HEK293 (cell line): ENCODE measurements at regions not wholly inside any gene's neighbourhood (a gene's known extent, or its start where the extent isn't known, plus 50 kb on each side); places are given as distances from the start of the nearest gene placed in this dataset.
A peak's percentile ranks its signal among the peaks of the same experiment; 100 is the strongest.

Experiments used
- CTCF ChIA-PET: fragments of 350-600 bp; formaldehyde crosslinking; extraction: SDS; loops from one replicate; lab custom pipeline; 2021; ENCODE audit warnings: antibody characterized with exemption; lab: Yijun Ruan, JAX
- POLR2A ChIA-PET: fragments of 300-600 bp; formaldehyde crosslinking; extraction: SDS; loops from one replicate; lab custom pipeline; 2020; ENCODE audit warnings: antibody characterized with exemption, inconsistent platforms; lab: Yijun Ruan, JAX
- H3K27ac ChIP-seq: fragments of 200-500 bp; sonication (Bioruptor generic); 2 replicates; pipeline ENCODE4 v1.5.1; 2014; ENCODE audit warnings: low read depth, low read length, control low read depth, inconsistent platforms; ENCODE audit errors: extremely low read depth
- H3K36me3 ChIP-seq, 2 experiments: fragments of 200-500 bp in 1 of 2; sonication (Bioruptor generic) in 1 of 2; 1 replicate in 1 of 2; 2 replicates in 1 of 2; pipeline ENCODE4 v1.5.1; 2014 to 2017; ENCODE audit warnings: inconsistent platforms in 2 of 2, low read length in 2 of 2; ENCODE audit not compliant: control insufficient read depth in 2 of 2, insufficient read depth in 1 of 2
- H3K4me1 ChIP-seq: fragments of 200-500 bp; sonication (Bioruptor generic); 2 replicates; pipeline ENCODE4 v1.5.1; 2014; ENCODE audit warnings: mild to moderate bottlenecking, low read length, inconsistent platforms; ENCODE audit not compliant: control insufficient read depth, insufficient read depth
- H3K4me3 ChIP-seq: 2 replicates; pipeline ENCODE4 v1.5.1; 2011; ENCODE audit warnings: low read depth, mild to moderate bottlenecking, control low read depth, low read length, moderate library complexity
- H3K9me3 ChIP-seq: fragments of 200-500 bp; sonication (Bioruptor generic); 2 replicates; pipeline ENCODE4 v1.5.1; 2014; ENCODE audit warnings: low read depth, low read length, inconsistent platforms; ENCODE audit not compliant: control insufficient read depth, insufficient read depth
- GLI2 ChIP-seq: fragments of 450-650 bp; formaldehyde crosslinking; IDR thresholded peaks from 2 replicates; pipeline ENCODE4; 2017; ENCODE audit warnings: missing biosample characterization, missing genetic modification characterization, low read depth, borderline replicate concordance
- WT1 ChIP-seq: fragments of 450-650 bp; formaldehyde crosslinking; IDR thresholded peaks from 2 replicates; pipeline ENCODE4 v1.5.1; 2016; ENCODE audit warnings: missing biosample characterization, missing genetic modification characterization
- ZFHX2 ChIP-seq: fragments of 450-650 bp; formaldehyde crosslinking; conservative IDR thresholded peaks from 2 replicates; pipeline ENCODE4 v1.5.1; 2016; ENCODE audit warnings: missing biosample characterization, missing genetic modification characterization
- ZNF112 ChIP-seq: fragments of 450-650 bp; formaldehyde crosslinking; IDR thresholded peaks from 2 replicates; pipeline ENCODE4 v1.5.0; 2017; ENCODE audit warnings: missing biosample characterization, missing genetic modification characterization
- ZNF121 ChIP-seq: fragments of 450-650 bp; formaldehyde crosslinking; IDR thresholded peaks from 2 replicates; pipeline ENCODE4 v1.5.1; 2016; ENCODE audit warnings: missing biosample characterization, missing genetic modification characterization
- ZNF362 ChIP-seq: fragments of 450-650 bp; formaldehyde crosslinking; IDR thresholded peaks from 2 replicates; pipeline ENCODE4 v1.5.1; 2016; ENCODE audit warnings: missing biosample characterization, missing genetic modification characterization
- ZNF426 ChIP-seq: fragments of 450-650 bp; formaldehyde crosslinking; IDR thresholded peaks from 2 replicates; pipeline ENCODE4 v1.5.1; 2017; ENCODE audit warnings: missing biosample characterization, missing genetic modification characterization, mild to moderate bottlenecking, inconsistent platforms, moderate library complexity
- ZNF488 ChIP-seq: fragments of 450-650 bp; formaldehyde crosslinking; IDR thresholded peaks from 2 replicates; pipeline ENCODE4 v1.5.1; 2016; ENCODE audit warnings: missing biosample characterization, missing genetic modification characterization
- ZNF501 ChIP-seq: fragments of 450-650 bp; formaldehyde crosslinking; IDR thresholded peaks from 2 replicates; pipeline ENCODE4 v1.5.1; 2016; ENCODE audit warnings: missing biosample characterization, missing genetic modification characterization
- ZNF510 ChIP-seq: fragments of 450-650 bp; formaldehyde crosslinking; IDR thresholded peaks from 2 replicates; pipeline ENCODE4 v1.5.1; 2018; ENCODE audit warnings: mild to moderate bottlenecking, missing genetic modification characterization, missing biosample characterization; ENCODE audit not compliant: insufficient replicate concordance
- ZNF530 ChIP-seq: fragments of 450-650 bp; formaldehyde crosslinking; IDR thresholded peaks from 2 replicates; pipeline ENCODE4 v1.5.1; 2016; ENCODE audit warnings: low read depth, missing biosample characterization, missing genetic modification characterization
- ZNF549 ChIP-seq: fragments of 450-650 bp; IDR thresholded peaks from 2 replicates; pipeline ENCODE4 v1.5.1; 2018; ENCODE audit warnings: missing biosample characterization, missing genetic modification characterization, mild to moderate bottlenecking, inconsistent platforms, moderate library complexity
- ZNF777 ChIP-seq: fragments of 450-650 bp; formaldehyde crosslinking; IDR thresholded peaks from 2 replicates; pipeline ENCODE4 v1.5.1; 2017; ENCODE audit warnings: missing biosample characterization, missing genetic modification characterization, borderline replicate concordance
- ZNF830 ChIP-seq: fragments of 450-650 bp; IDR thresholded peaks from 2 replicates; pipeline ENCODE4 v1.5.0; 2018; ENCODE audit warnings: missing biosample characterization, missing genetic modification characterization, low read depth, mild to moderate bottlenecking, moderate library complexity
- TF ChIP-seq, protein P1 (sequence below): fragments of 450-650 bp; formaldehyde crosslinking; IDR thresholded peaks from 2 replicates; pipeline ENCODE4 v1.5.1; 2016; ENCODE audit warnings: missing biosample characterization, missing genetic modification characterization
- TF ChIP-seq, protein P2 (sequence below): fragments of 450-650 bp; formaldehyde crosslinking; IDR thresholded peaks from 2 replicates; pipeline ENCODE4 v1.5.1; 2016; ENCODE audit warnings: missing biosample characterization, missing genetic modification characterization
- TF ChIP-seq, protein P3 (sequence below): fragments of 450-650 bp; formaldehyde crosslinking; IDR thresholded peaks from 2 replicates; pipeline ENCODE4 v1.5.1; 2016; ENCODE audit warnings: missing biosample characterization, missing genetic modification characterization

DNA sequence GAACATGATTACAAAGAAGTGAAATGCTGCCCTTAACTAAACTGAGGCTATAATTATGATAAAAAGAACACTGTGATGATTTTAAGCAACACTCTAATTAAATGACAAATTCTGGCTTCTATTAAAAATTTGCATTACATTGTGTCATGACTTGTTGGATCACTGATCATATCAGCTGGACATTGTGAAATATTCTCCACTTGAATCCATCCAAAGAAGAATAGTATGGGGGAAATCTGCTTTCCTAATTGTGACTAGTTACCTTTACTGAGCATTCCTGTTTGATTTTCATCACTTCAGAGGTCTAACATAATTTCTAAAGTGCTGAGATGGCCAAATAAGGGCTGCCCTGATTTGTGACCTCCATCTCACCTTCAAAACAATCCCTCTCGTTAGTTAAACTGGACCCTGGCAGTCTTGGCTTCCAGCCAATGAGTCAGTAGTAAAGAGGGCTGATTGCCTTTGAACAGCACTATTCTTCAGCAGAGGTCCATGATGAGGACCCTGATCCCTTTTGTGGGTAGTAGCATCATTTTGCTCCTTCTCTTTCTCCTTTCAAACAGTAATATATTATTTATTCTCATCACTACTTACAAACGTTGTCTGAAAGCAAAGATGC, 53.5 kb upstream of the LEKR1 start:
- POLR2A ChIA-PET: no interaction called here
- no peak overlapping the region for H3K4me3 ChIP-seq
- no peaks in the 10 kb centered on the region for H3K9me3 ChIP-seq
- CTCF ChIA-PET: interaction anchor here (0.6 kb wide), 1 partner anchor 268 kb away, joined by 4 read pairs; no protein-coding TSS in a partner anchor
- TF ChIP-seq, protein P1, sequence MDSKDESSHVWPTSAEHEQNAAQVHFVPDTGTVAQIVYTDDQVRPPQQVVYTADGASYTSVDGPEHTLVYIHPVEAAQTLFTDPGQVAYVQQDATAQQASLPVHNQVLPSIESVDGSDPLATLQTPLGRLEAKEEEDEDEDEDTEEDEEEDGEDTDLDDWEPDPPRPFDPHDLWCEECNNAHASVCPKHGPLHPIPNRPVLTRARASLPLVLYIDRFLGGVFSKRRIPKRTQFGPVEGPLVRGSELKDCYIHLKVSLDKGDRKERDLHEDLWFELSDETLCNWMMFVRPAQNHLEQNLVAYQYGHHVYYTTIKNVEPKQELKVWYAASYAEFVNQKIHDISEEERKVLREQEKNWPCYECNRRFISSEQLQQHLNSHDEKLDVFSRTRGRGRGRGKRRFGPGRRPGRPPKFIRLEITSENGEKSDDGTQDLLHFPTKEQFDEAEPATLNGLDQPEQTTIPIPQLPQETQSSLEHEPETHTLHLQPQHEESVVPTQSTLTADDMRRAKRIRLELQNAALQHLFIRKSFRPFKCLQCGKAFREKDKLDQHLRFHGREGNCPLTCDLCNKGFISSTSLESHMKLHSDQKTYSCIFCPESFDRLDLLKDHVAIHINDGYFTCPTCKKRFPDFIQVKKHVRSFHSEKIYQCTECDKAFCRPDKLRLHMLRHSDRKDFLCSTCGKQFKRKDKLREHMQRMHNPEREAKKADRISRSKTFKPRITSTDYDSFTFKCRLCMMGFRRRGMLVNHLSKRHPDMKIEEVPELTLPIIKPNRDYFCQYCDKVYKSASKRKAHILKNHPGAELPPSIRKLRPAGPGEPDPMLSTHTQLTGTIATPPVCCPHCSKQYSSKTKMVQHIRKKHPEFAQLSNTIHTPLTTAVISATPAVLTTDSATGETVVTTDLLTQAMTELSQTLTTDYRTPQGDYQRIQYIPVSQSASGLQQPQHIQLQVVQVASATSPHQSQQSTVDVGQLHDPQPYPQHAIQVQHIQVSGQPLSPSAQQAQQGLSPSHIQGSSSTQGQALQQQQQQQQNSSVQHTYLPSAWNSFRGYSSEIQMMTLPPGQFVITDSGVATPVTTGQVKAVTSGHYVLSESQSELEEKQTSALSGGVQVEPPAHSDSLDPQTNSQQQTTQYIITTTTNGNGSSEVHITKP (tag by site-specific recombination): peak; percentile 45; the same call in 1 of the 2 replicates
- TF ChIP-seq ZNF777 (tag by site-specific recombination) (no peak), ZNF549 (tag by site-specific recombination) (no peak), ZNF426 (tag by site-specific recombination) (no peak)
- H3K4me1 ChIP-seq: 0 out of 2 replicates have a peak, but pooled peaks cover 2% of the 10 kb centered on the region
- H3K27ac ChIP-seq: no peak overlapping the region
- H3K36me3 ChIP-seq: no peaks in the 10 kb centered on the region

DNA sequence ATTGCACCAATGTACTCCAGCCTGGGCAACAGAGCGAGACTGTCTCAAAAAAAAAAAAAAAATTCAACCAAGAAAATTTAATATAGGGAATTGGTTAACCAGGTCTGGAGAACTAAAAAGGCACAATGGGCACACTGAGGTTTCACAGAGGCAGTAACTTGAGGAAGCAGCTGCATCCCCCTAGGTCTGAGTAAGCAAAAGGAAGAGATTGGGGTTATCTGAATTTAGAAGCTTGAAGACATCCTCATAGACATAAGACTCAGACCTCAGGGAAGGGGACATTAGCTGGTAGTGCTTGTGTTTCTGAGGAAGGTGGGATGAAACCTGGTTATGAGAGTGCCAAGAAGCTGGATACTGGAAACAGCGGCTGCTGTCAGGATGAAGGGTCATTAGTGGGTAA, 50.1 kb upstream of the LEKR1 start:
- H3K36me3 ChIP-seq: no peaks in the 10 kb centered on the region
- no peak overlapping the region for H3K4me3 ChIP-seq
- TF ChIP-seq, protein P2, sequence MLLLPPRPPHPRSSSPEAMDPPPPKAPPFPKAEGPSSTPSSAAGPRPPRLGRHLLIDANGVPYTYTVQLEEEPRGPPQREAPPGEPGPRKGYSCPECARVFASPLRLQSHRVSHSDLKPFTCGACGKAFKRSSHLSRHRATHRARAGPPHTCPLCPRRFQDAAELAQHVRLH (tag by site-specific recombination): no peak
- no peak for TF ChIP-seq ZNF362 (tag by site-specific recombination)
- no peak for TF ChIP-seq ZNF830 (tag by site-specific recombination)
- no peak for TF ChIP-seq WT1 (tag by site-specific recombination)
- no peak for TF ChIP-seq ZNF510 (tag by site-specific recombination)
- no peak for TF ChIP-seq ZNF530 (tag by site-specific recombination)
- TF ChIP-seq ZFHX2 (tag by site-specific recombination): no peak
- TF ChIP-seq ZNF121 (tag by site-specific recombination): no peak
- no peak for TF ChIP-seq ZNF488 (tag by site-specific recombination)
- TF ChIP-seq, protein P3, sequence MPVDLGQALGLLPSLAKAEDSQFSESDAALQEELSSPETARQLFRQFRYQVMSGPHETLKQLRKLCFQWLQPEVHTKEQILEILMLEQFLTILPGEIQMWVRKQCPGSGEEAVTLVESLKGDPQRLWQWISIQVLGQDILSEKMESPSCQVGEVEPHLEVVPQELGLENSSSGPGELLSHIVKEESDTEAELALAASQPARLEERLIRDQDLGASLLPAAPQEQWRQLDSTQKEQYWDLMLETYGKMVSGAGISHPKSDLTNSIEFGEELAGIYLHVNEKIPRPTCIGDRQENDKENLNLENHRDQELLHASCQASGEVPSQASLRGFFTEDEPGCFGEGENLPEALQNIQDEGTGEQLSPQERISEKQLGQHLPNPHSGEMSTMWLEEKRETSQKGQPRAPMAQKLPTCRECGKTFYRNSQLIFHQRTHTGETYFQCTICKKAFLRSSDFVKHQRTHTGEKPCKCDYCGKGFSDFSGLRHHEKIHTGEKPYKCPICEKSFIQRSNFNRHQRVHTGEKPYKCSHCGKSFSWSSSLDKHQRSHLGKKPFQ (tag by site-specific recombination): no peak
- no peak for TF ChIP-seq GLI2 (tag by site-specific recombination)
- no peak for TF ChIP-seq ZNF112 (tag by site-specific recombination)
- no peak for TF ChIP-seq ZNF501 (tag by site-specific recombination)
- ChIA-PET CTCF (interaction anchor here (0.6 to 0.7 kb wide), 2 partner anchors 239 to 759 kb away, joined by 3 to 4 read pairs; no protein-coding TSS in a partner anchor), POLR2A (no interaction called here)
- H3K9me3 ChIP-seq: no peaks in the 10 kb centered on the region
- 0 out of 2 replicates have a peak, but pooled peaks cover 2% of the 10 kb centered on the region for H3K4me1 ChIP-seq
- no peak overlapping the region for H3K27ac ChIP-seq
